NCI-H1105 (cell line): ENCODE measurements at regions not wholly inside any gene's neighbourhood (a gene's known extent, or its start where the extent isn't known, plus 50 kb on each side); places are given as distances from the start of the nearest gene placed in this dataset.

ENCODE experiments used
- DNase-seq: peaks from one replicate; lab custom pipeline; 2025; lab: John Stamatoyannopoulos, UW

- DNase-seq, result no peak
Measured at GRCh38 chr5:88544136-88544645, 275.5 kb upstream of the TMEM161B start.

- no peak for DNase-seq
Measured at GRCh38 chr5:88542786-88543185, 274.1 kb upstream of the TMEM161B start.

- DNase-seq, result no peak
Measured at GRCh38 chr5:88540471-88541115, 271.9 kb upstream of the TMEM161B start.

GRCh38 chr5:88539693-88540365 lies 271.2 kb upstream of the TMEM161B start:
- no peak for DNase-seq

GRCh38 chr5:88539026-88539425 lies 270.4 kb upstream of the TMEM161B start:
- no peak for DNase-seq

- no peak for DNase-seq
Measured at GRCh38 chr5:88536146-88536545, 267.5 kb upstream of the TMEM161B start.

- DNase-seq, result no peak
Measured at GRCh38 chr5:88524941-88525340, 256.3 kb upstream of the TMEM161B start.

GRCh38 chr5:88519066-88519465 lies 250.4 kb upstream of the TMEM161B start:
- no peak for DNase-seq

GRCh38 chr5:88518131-88519016 lies 249.7 kb upstream of the TMEM161B start:
- DNase-seq, result no peak

- DNase-seq, result peak; percentile 1
Measured at GRCh38 chr5:88515881-88516819, 247.5 kb upstream of the TMEM161B start.

- no peak for DNase-seq
Measured at GRCh38 chr5:88515068-88515467, 246.4 kb upstream of the TMEM161B start.

- DNase-seq, result no peak
Measured at GRCh38 chr5:88509403-88509802, 240.8 kb upstream of the TMEM161B start.

GRCh38 chr5:88507261-88507660 lies 238.6 kb upstream of the TMEM161B start:
- DNase-seq, result no peak

GRCh38 chr5:88503406-88503805 lies 234.8 kb upstream of the TMEM161B start:
- no peak for DNase-seq

- DNase-seq, result no peak
Measured at GRCh38 chr5:88503041-88503345, 234.3 kb upstream of the TMEM161B start.

- DNase-seq, result no peak
Measured at GRCh38 chr5:88502179-88503040, 233.8 kb upstream of the TMEM161B start.

- no peak for DNase-seq
Measured at GRCh38 chr5:88495810-88496209, 227.2 kb upstream of the TMEM161B start.

GRCh38 chr5:88490874-88491273 lies 222.2 kb upstream of the TMEM161B start:
- no peak for DNase-seq

GRCh38 chr5:88489364-88489763 lies 220.7 kb upstream of the TMEM161B start:
- no peak for DNase-seq

GRCh38 chr5:88488561-88488960 lies 219.9 kb upstream of the TMEM161B start:
- no peak for DNase-seq

- no peak for DNase-seq
Measured at GRCh38 chr5:88488130-88488529, 219.5 kb upstream of the TMEM161B start.
